Fibroblast of mammary gland (primary cell): ENCODE measurements at regions not wholly inside any gene's neighbourhood (a gene's known extent, or its start where the extent isn't known, plus 50 kb on each side); places are given as distances from the start of the nearest gene placed in this dataset.

Experiments used
- DNase-seq: peaks from one replicate; pipeline ENCODE4 v3.0.0-alpha.2; 2010; ENCODE audit warnings: low read depth
- H3K4me3 ChIP-seq: 2 replicates; pipeline ENCODE4 v1.5.1; 2011; ENCODE audit warnings: low read depth, mild to moderate bottlenecking, low read length, moderate library complexity; ENCODE audit not compliant: control insufficient read depth
- TF ChIP-seq, protein P1 (sequence below): conservative IDR thresholded peaks from 2 replicates; pipeline ENCODE4 v1.5.1; 2011; ENCODE audit warnings: low read depth, low read length, inconsistent platforms; ENCODE audit not compliant: control insufficient read depth, insufficient read depth

DNA sequence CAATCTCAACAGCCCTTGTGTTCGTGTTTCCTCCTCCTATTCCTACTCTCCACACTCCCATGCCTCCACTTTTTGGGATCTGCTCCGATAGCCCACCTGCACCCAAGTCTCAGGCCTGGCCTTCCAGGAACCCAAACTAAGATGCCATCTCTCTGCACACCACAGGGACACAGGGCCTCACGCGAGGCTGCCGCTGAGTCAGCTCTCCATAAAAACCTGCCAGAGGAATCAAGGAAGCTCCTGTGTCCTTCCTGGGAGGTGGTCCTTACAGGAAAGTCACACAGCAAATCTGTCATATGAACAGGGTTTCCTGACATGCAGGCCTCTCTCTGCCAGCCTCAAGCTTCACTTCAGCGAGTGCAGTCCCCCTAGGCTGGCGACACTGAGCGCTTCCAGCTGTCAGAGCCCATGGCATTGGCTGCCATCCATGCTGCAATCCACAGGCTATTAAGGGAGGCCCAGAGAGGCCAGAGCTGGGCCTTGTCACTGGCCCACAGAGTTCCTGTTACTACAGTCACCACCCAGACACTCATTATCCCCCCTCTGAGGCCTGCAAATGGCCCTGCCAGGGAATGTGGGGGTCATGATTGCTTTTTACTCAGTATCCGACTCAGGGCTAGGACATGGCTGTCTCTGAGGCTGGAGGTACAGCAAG lies 151.4 kb downstream of the OAT start:
- no peak overlapping the region for H3K4me3 ChIP-seq
- DNase-seq: no peak
- TF ChIP-seq, protein P1, sequence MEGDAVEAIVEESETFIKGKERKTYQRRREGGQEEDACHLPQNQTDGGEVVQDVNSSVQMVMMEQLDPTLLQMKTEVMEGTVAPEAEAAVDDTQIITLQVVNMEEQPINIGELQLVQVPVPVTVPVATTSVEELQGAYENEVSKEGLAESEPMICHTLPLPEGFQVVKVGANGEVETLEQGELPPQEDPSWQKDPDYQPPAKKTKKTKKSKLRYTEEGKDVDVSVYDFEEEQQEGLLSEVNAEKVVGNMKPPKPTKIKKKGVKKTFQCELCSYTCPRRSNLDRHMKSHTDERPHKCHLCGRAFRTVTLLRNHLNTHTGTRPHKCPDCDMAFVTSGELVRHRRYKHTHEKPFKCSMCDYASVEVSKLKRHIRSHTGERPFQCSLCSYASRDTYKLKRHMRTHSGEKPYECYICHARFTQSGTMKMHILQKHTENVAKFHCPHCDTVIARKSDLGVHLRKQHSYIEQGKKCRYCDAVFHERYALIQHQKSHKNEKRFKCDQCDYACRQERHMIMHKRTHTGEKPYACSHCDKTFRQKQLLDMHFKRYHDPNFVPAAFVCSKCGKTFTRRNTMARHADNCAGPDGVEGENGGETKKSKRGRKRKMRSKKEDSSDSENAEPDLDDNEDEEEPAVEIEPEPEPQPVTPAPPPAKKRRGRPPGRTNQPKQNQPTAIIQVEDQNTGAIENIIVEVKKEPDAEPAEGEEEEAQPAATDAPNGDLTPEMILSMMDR: no peak

DNA sequence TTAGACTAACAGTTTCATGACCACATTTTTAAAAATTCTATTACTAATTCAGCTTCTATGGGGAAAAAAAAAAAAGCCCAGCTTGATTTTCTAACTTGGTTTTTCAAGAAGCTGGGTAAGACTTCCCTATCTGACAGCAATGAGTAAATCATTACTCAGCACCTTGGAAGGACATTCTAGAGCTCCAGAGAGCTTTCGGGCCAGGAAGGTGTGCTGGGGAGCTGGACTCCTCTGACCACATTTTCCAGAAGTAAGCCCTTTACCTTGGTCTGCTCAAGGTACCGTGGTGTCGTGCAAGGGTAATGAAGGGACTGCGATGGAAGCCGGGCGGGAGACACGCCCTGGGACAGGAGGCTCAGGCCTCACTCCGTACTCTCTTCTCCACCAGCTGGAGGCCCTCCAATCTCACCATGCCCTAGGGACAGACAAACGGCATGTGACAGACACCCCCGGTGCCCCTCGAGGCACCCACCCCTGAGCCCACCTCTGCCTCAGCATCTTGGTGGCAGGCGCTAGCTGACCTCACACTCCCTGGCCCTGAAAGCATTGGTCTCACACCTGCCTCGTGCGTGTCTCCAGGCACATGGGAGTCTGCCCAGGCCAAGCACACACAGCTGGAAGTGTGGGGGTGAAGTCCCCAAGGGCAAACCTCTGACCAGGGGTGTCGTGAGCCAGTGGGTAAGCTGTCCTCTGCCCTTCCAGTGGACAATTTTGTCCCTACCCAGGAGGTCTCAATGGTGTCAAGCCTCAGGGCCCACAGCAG lies 152.1 kb downstream of the OAT start:
- no peak overlapping the region for H3K4me3 ChIP-seq
- no peak for DNase-seq
- TF ChIP-seq, protein P1: no peak

GRCh38 chr10:124265776-124266467 lies 152.8 kb downstream of the OAT start:
- TF ChIP-seq, protein P1: no peak
- no peak overlapping the region for H3K4me3 ChIP-seq
- DNase-seq: no peak

GRCh38 chr10:124265391-124265745 lies 153.4 kb downstream of the OAT start:
- H3K4me3 ChIP-seq: no peak overlapping the region
- no peak for DNase-seq
- TF ChIP-seq, protein P1: no peak

DNA sequence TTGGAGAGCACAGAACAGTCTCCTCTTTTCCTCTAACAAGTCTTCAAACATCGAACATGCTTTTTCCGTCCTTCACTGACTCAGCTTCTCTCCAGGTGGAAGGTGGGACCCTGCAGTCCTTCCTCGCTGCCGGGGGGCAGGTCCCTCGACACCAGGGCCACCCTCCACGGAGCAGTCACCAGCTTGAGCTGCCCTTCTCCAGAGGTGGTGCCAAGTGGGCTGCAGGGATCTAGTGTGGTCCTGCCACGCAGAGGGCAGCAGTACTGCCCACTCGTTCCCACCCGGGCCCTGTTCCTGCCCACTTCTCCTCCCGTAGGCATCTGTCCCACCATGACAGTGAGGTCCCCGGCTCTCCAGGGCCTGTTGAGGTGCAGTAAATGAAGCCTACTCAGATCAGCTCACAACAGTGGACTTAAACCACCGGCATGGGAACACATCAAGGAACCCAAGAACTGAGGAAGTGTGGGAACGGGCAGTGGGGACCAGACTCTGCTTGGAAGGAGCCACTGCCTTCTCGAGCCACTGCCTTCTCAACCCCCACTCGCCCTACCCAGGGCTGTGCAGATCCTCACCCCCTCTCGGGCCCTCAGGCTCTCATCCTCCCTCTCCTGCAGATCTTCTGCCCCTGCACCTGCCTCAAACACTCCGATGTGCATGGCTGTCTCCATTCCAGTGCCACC lies 153.9 kb downstream of the OAT start:
- DNase-seq: no peak
- TF ChIP-seq, protein P1: no peak
- H3K4me3 ChIP-seq: no peak overlapping the region

DNA sequence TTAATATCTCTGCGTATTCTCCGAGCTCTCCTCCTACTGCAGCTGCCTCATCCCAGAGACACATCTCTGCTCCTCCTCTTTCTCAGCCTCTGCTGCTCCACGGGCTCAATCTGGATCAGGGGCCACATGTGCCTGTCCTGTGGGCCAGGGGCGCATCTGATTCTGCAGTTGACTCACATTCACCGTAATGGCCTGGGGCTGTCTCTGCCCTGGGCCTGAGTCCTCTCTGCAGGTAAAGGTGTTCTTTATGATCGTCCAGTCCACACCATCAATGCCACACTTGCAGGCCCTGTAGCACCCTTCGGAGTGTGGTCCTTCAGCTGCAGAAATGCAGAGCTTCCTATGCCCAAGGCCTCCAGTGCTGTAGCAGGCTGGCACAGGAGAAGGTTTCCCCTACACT lies 154.5 kb downstream of the OAT start:
- TF ChIP-seq, protein P1: no peak
- no peak for DNase-seq

More for the DNA sequence above, 154.5 kb downstream of the OAT start:
- H3K4me3 ChIP-seq: no peak overlapping the region
